ENCODE measurements at regions not wholly inside any gene's neighbourhood (a gene's known extent, or its start where the extent isn't known, plus 50 kb on each side); places are given as distances from the start of the nearest gene placed in this dataset.

- no peak for DNase-seq (ENCODE audit: low spot score)
Measured at GRCh38 chr9:115209601-115210306, 91.8 kb upstream of the TNC start.

- DNase-seq (ENCODE audit: low spot score) = no peak
Measured at GRCh38 chr9:115210699-115211098, 92.7 kb upstream of the TNC start.

DNA sequence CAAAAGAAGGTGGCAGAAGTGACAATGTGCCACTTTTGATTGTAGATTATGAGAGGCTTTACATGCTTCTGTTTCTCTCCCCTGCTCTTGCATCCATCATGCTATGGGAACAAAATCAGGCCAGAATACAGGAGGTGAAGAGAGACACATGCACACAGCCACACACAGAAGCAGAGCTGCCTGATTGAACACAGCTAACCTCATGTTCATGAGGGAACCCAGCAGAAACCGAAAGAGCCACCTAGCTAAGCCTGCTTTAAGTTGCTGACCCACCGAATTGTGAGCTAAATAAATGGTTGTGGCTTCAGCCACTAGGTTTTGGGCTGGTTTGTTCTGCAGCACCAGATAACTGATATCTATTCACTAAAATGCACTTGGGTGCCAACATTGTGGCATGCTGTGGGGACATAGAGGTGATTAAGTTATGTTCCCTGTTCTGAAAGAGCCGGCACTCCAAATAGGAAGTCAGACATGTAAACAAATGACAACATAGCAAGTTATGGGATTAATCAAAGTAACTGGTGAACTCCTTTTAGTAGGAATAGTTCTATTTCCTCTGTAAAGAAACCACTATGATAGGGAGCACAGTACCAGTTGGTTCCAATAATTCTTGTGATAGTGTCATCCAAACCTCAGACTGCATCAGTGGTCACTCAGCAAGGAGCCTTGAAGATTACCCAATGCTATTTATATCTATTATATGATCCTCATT lies 93.6 kb upstream of the TNC start:
- DNase-seq (ENCODE audit: low spot score) = no peak

DNA sequence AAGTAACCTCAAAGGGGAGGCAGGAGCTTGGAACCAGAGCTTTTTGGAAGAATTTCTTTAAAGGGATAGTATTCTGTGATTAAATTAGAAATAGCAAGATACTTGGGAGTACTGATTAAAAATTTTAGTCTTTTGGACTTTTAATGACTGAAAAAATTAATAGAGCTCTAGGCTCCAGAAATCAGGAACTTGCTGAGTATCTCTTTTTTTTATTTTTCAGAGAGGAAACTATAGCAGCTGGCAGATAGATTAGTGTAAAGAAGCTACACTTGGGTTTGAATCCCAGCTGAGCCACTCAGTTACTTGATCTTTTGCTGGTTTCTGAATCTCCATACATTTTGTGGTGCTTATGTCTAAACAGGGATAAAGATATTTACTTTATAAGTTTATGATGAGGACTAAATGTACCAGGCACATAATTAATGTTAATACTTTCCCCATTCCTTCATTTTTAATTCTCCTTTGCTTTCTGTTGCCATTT lies 94.2 kb upstream of the TNC start:
- DNase-seq (ENCODE audit: low spot score) = no peak

GRCh38 chr9:115212832-115213231 lies 94.9 kb upstream of the TNC start:
- DNase-seq (ENCODE audit: low spot score) = no peak

- DNase-seq (ENCODE audit: low spot score) = no peak
Measured at GRCh38 chr9:115213818-115214334, 95.9 kb upstream of the TNC start.

GRCh38 chr9:115216873-115217272 lies 98.9 kb upstream of the TNC start:
- no peak for DNase-seq (ENCODE audit: low spot score)

DNA sequence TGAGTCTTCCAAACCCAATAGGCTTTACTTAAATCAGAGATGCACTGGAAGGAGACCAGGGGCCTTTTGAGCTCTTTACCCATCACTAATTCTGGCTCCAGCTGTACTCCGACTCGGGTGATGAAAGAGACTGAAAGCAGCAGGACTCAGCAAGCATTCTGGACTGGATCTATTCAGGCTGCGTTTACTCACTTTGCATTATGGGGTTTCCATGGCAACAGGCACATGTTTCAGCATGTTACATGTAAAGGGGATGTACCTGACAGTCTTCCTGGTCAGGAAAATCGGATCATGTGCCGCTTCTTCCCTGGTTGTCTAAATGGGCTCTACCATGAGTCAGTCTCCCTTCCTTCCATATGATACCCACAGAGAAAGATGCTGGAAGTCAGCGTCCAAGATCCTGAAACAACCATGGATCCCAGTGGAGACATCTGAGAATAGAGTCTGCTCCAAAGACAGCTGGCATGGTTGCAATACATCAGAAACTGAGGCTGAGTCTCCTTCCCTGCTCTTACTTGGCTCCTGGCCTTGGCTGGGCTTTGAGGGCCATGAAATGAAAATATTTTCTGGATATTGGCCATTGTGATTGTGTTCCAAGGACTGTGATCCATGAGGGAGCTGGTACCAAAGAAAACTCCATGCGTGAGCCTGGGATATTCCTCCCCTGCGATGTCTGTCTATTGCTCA lies 102.5 kb upstream of the TNC start:
- DNase-seq (ENCODE audit: low spot score) = no peak

- no peak for DNase-seq (ENCODE audit: low spot score)
Measured at GRCh38 chr9:115223471-115223870, 105.5 kb upstream of the TNC start.

DNA sequence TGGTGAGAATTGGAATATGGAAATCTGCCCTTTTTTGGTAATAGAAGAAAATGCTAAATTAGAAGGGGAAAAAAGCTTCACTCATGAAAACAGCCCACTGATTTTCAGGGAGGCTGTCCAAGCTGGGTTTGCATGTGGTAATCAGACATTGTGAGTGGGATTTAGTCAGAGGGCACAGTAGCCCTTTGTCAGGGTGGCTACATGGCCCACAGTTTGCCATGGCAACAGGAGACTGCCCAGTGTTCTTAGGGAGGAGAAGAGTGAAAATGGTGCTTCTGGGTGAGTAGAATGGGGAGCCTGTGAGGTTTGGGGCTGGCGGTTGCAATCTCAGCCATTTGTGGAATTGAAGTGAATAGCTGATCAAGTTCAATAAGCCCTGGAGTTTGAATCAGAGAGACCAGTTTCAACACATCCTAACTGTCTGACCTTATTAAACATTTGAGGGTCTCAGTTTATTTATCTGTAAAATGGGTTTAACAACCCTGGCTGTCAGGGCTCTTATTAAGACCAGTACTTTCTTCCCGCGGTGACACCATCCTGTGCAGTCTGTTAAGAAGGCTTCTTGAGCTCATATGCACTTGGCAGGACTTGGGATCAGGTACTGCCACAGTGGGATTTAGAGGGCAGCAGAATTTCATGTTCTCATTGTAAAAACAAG lies 107.6 kb upstream of the TNC start:
- no peak for DNase-seq (ENCODE audit: low spot score)

DNA sequence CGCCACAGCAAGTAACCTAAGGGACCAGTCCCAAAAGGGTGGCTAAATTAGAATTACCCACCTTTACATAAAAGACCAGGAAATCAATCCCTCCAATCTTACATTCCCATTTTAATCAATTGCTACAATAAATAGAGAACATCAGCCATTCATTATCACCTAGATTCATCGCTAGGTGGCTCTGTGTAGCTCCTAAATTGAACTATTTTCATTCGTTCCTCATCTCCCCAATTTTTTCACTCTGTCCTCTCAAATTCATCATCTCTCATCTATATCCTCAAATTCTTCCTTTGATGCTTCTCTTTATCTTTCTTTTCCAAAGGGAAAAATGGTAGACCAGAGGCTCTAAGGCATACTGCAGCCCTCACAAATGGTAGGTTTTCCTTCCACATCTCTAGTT lies 108.2 kb upstream of the TNC start:
- DNase-seq (ENCODE audit: low spot score) = no peak

GRCh38 chr9:115229496-115229895 lies 111.5 kb upstream of the TNC start:
- DNase-seq (ENCODE audit: low spot score) = no peak

- DNase-seq (ENCODE audit: low spot score) = no peak
Measured at GRCh38 chr9:115230924-115231515, 113.1 kb upstream of the TNC start.

GRCh38 chr9:115232181-115232774 lies 114.3 kb upstream of the TNC start:
- no peak for DNase-seq (ENCODE audit: low spot score)

DNA sequence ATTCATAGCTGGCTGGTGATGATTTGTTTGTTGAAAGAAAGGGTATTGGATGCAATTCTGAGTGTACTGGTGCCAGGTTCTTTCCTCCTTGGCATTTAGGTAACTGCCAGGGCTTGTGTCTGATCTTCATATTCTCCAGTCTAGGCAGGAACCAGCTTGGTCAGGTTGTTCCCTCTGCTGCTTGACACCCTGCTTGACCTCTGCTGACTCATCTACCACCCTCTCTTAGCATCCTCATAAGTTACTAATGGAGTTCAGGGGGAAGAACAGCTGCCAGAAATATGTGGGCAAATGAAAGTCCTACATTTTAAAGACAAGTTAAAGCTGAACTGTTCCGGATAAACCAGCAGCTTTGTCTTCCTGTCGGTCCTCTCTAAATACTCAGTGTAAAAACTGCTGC lies 116.1 kb upstream of the TNC start:
- no peak for DNase-seq (ENCODE audit: low spot score)

DNA sequence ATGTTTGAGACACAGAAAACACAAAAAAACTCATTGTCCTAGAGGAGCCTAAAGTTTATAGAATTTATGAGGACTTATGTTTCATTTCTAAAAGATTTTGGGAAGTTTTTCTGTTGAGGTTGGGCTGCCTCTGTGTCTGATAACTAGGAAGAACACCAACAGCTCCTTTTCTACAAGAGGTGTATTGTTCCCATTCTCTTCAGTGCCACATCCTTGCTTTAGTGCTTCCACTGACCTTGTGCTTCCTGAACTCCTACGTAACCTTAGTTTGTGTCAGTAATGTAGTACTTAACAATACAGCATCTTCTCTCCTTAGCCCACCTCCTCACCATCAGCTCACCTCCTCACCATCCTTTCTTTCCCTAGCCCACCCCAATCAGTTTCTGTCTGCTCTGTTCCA lies 117.3 kb upstream of the TNC start:
- DNase-seq (ENCODE audit: low spot score) = no peak

- DNase-seq (ENCODE audit: low spot score) = no peak
Measured at GRCh38 chr9:115237385-115237998, 119.5 kb upstream of the TNC start.

- no peak for DNase-seq (ENCODE audit: low spot score)
Measured at GRCh38 chr9:115240676-115241075, 122.7 kb upstream of the TNC start.

GRCh38 chr9:115241641-115242040 lies 123.7 kb upstream of the TNC start:
- no peak for DNase-seq (ENCODE audit: low spot score)

DNA sequence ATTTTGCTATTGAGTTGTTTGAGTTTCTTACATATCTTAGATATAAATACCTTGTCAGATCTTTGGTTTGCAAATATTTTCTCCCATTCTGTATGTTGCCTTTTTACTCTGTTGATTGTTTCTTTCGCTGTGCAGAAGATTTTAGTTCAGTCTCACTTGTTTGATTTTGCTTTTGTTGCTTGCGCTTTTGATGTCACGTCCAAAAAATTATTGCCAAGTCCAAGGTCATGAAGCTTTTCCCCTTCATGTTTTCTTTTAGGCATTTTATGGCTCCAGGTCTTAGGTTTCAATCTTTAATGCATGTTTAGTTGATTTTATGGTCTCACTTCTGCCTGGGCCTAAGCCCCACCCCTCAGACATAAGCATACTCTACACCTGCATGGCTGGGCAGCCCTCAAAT lies 131.5 kb upstream of the TNC start:
- no peak for DNase-seq (ENCODE audit: low spot score)

DNA sequence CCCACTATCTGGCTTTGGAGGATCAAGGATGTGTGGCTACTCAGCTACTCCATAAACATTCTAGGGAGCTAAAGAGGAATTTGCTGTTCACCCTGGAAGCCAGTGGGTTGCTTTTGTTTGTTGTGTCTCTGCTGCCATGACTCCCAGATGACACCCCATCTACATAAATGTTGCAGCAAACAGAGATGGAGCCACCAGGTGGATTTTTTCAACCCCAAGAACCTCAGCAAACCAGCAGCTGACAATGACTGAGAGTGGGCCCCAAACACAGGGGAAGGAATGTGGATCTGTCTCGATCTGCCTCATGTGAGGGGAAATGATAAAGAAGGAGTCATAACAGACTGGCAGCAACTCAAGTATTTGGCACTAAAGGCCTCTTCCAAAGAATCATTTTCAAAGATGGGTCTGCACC lies 132.7 kb upstream of the TNC start:
- DNase-seq (ENCODE audit: low spot score) = no peak
